ENCODE measurements at regions not wholly inside any gene's neighbourhood (a gene's known extent, or its start where the extent isn't known, plus 50 kb on each side); places are given as distances from the start of the nearest gene placed in this dataset.

- Histone ChIP-seq H3K4me1 (ENCODE audit: insufficient read depth) (peaks cover 9% of the 10 kb centered on the region), H3K27ac (no peak overlapping the region), H3K9me3 (no peaks in the 10 kb centered on the region), H3K36me3 (no peaks in the 10 kb centered on the region), H3K4me3 (no peak overlapping the region), H3K27me3 (no peaks in the 10 kb centered on the region)
- peak in 1 of 5 donors; percentile 37 for DNase-seq
- 2 to 4% (median 2%) methylated on average over 3 of the region's 3 CpGs for WGBS, 3 donors
- intact Hi-C loops (cut with DNase I), result loop anchor here in 3 of 4 donors (2.0 to 10.0 kb wide), 6 partner anchors 99 to 1839 kb away; partner anchors contain the start of gene EPHA4 (in 3 of the 3)
- TF ChIP-seq EP300 (IDR thresholded peaks at IDR 0.05), result no peak
- TF ChIP-seq POLR2A (IDR thresholded peaks at IDR 0.05), result no peak
- peak; percentile 44 to 68 (median 55) for TF ChIP-seq CTCF (IDR thresholded peaks at IDR 0.05)
These were observed 108.8 kb downstream of the SLC4A3 start for GRCh38 chr2:219736209-219736608.

- TF ChIP-seq POLR2A (IDR thresholded peaks at IDR 0.05), result no peak
- no peak for TF ChIP-seq EP300 (IDR thresholded peaks at IDR 0.05)
- peak; percentile 12 to 62 (median 25) for TF ChIP-seq CTCF (IDR thresholded peaks at IDR 0.05)
- Histone ChIP-seq H3K27me3 (no peaks in the 10 kb centered on the region), H3K4me1 (ENCODE audit: insufficient read depth) (peaks cover 9% of the 10 kb centered on the region), H3K36me3 (no peaks in the 10 kb centered on the region), H3K9me3 (no peaks in the 10 kb centered on the region), H3K4me3 (no peak overlapping the region), H3K27ac (peak overlapping the region in 1 of 2 donors; percentile 42)
- 7 to 20% (median 7%) methylated on average over 4 of the region's 4 CpGs for WGBS, 3 donors
- intact Hi-C loops (cut with DNase I), result loop anchor here in 3 of 4 donors (2.0 to 10.0 kb wide), 6 partner anchors 98 to 1838 kb away; partner anchors contain the start of gene EPHA4 (in 3 of the 3)
- DNase-seq, result peak; percentile 62 to 75 (median 71)
These were observed 109.9 kb downstream of the SLC4A3 start for GRCh38 chr2:219737270-219737691.

GRCh38 chr2:219739066-219739465 lies 111.6 kb downstream of the SLC4A3 start:
- 35 to 43% (median 37%) methylated on average over 4 of the region's 4 CpGs for WGBS, 3 donors
- Histone ChIP-seq H3K27me3 (no peaks in the 10 kb centered on the region), H3K4me1 (ENCODE audit: insufficient read depth) (peaks cover 13% of the 10 kb centered on the region), H3K36me3 (no peaks in the 10 kb centered on the region), H3K9me3 (no peaks in the 10 kb centered on the region), H3K4me3 (no peak overlapping the region), H3K27ac (no peak overlapping the region)
- no peak for DNase-seq
- intact Hi-C loops (cut with DNase I), result loop anchor here in 2 of 4 donors (5.0 to 10.0 kb wide), 4 partner anchors 96 to 1836 kb away; partner anchors contain the start of gene EPHA4 (in 2 of the 2)
- TF ChIP-seq CTCF (IDR thresholded peaks at IDR 0.05) (no peak), POLR2A (IDR thresholded peaks at IDR 0.05) (no peak), EP300 (IDR thresholded peaks at IDR 0.05) (no peak)

- no peak overlapping the region for H3K4me3 ChIP-seq
- no peak for TF ChIP-seq EP300 (IDR thresholded peaks at IDR 0.05)
- intact Hi-C loops (cut with DNase I), result loop anchor here in 3 of 4 donors (5.0 to 10.0 kb wide), 7 partner anchors 95 to 1835 kb away; partner anchors contain the start of gene EPHA4 (in 2 of the 3)
These were observed 112.5 kb downstream of the SLC4A3 start for GRCh38 chr2:219739866-219740440.

GRCh38 chr2:219743548-219743947 lies 116.1 kb downstream of the SLC4A3 start:
- TF ChIP-seq POLR2A (IDR thresholded peaks at IDR 0.05), result no peak
- TF ChIP-seq EP300 (IDR thresholded peaks at IDR 0.05), result no peak
- no peak for TF ChIP-seq CTCF (IDR thresholded peaks at IDR 0.05)
- Histone ChIP-seq H3K27me3 (no peaks in the 10 kb centered on the region), H3K4me1 (ENCODE audit: insufficient read depth) (peaks cover 7% of the 10 kb centered on the region), H3K9me3 (no peaks in the 10 kb centered on the region), H3K4me3 (no peak overlapping the region), H3K36me3 (no peaks in the 10 kb centered on the region), H3K27ac (no peak overlapping the region)
- intact Hi-C loops (cut with DNase I), result loop anchor here in 1 of 4 donors (10.0 kb wide), 3 partner anchors 171 to 941 kb away; no protein-coding TSS in a partner anchor
- DNase-seq, result no peak
- WGBS, 3 donors, result 72 to 76% (median 74%) methylated on average over 1 of the region's 1 CpG

More at GRCh38 chr2:219739866-219740440, 112.5 kb downstream of the SLC4A3 start:
- DNase-seq, result no peak
- Histone ChIP-seq H3K27ac (no peak overlapping the region), H3K9me3 (no peaks in the 10 kb centered on the region), H3K27me3 (no peaks in the 10 kb centered on the region), H3K4me1 (ENCODE audit: insufficient read depth) (peaks cover 13% of the 10 kb centered on the region), H3K36me3 (no peaks in the 10 kb centered on the region)
- WGBS, 3 donors, result 87 to 93% (median 89%) methylated on average over 13 of the region's 13 CpGs
